HCT116 (cell line): ENCODE measurements at regions not wholly inside any gene's neighbourhood (a gene's known extent, or its start where the extent isn't known, plus 50 kb on each side); places are given as distances from the start of the nearest gene placed in this dataset.

ENCODE experiments used
- ATAC-seq: fragments of 200-7000 bp; cut with Tn5 transposase; 2 replicates; pipeline ENCODE4 v1.9.1; 2020; ENCODE audit warnings: mild to moderate bottlenecking, moderate library complexity
- BruUV-seq: library from RNA; stranded (reverse); fragments of 400-500 nt; replicated peaks from 2 replicates; lab custom pipeline; 2021; lab: Mats Ljungman, UMichigan
- CTCF ChIA-PET: fragments of 300-600 bp; sonication (Branson Sonifier 250); formaldehyde crosslinking; loops from one replicate; lab custom pipeline; 2021; ENCODE audit warnings: antibody characterized with exemption; lab: Charles Lee
- POLR2A ChIA-PET: fragments of 300-600, 350-600 bp; sonication (Branson Sonifier 250); formaldehyde crosslinking; loops from one replicate; lab custom pipeline; 2021; ENCODE audit warnings: antibody characterized with exemption; lab: Charles Lee
- RAD21 ChIA-PET, 2 experiments: fragments of 300-600 bp; sonication (Branson Sonifier 250); formaldehyde crosslinking; loops; one replicate each; lab custom pipeline; 2023; ENCODE audit warnings: low total read pairs in 2 of 2; ENCODE audit not compliant: uncharacterized antibody in 2 of 2, unreplicated experiment in 2 of 2, low non-redundant PET in 1 of 2; lab: Charles Lee
- DNase-seq: peaks from one replicate; pipeline ENCODE4 v3.0.0-alpha.2; 2010; ENCODE audit warnings: low read depth, low spot score
- H2AFZ ChIP-seq: fragments of 200-600 bp; shearing (Covaris generic), sonication (generic); 2 replicates; pipeline ENCODE4 v1.6.1; 2017; ENCODE audit warnings: low read depth, mixed run types, mixed read lengths, antibody characterized with exemption, low read length; ENCODE audit not compliant: poor library complexity, severe bottlenecking
- H3K27ac ChIP-seq: 2 replicates; pipeline ENCODE4 v1.5.1; 2012; ENCODE audit warnings: low read depth, low read length
- H3K27me3 ChIP-seq: fragments of 200-600 bp; sonication (generic); 2 replicates; pipeline ENCODE4 v1.6.1; 2016; ENCODE audit warnings: mixed run types, low read length, mixed read lengths; ENCODE audit not compliant: insufficient read depth
- H3K36me3 ChIP-seq, 2 experiments: fragments of 200-500 bp in 1 of 2; fragments of 200-600 bp in 1 of 2; sonication (Bioruptor generic) in 1 of 2; sonication (generic) in 1 of 2; 2 replicates each; pipeline versions ENCODE4 v1.5.1 to v1.6.1; 2014 to 2016; ENCODE audit warnings: low read length in 2 of 2, inconsistent platforms in 1 of 2, mixed read lengths in 1 of 2, mixed run types in 1 of 2; ENCODE audit not compliant: insufficient read depth in 2 of 2, control insufficient read depth in 1 of 2
- H3K4me1 ChIP-seq, 2 experiments: fragments of 200-600 bp in 1 of 2; sonication (generic) in 1 of 2; 2 replicates each; pipeline versions ENCODE4 v1.5.1 to v1.6.1; 2012 to 2017; ENCODE audit warnings: low read length in 2 of 2, inconsistent platforms in 1 of 2, mild to moderate bottlenecking in 1 of 2, mixed read lengths in 1 of 2, mixed run types in 1 of 2, moderate library complexity in 1 of 2; ENCODE audit not compliant: insufficient read depth in 2 of 2, control insufficient read depth in 1 of 2
- H3K4me2 ChIP-seq: fragments of 200-600 bp; sonication (generic); 2 replicates; pipeline ENCODE4 v1.6.1; 2017; ENCODE audit warnings: mixed run types, low read length, mixed read lengths
- H3K4me3 ChIP-seq, 2 experiments: fragments of 200-600 bp in 1 of 2; sonication (generic) in 1 of 2; replicated peaks in 1 of 2; 2 replicates each; pipeline ENCODE4 v1.5.1; 2011 to 2016; ENCODE audit warnings: low read length in 2 of 2, control low read depth in 1 of 2, low read depth in 1 of 2, mild to moderate bottlenecking in 1 of 2, mixed read lengths in 1 of 2, mixed run types in 1 of 2
- H3K79me2 ChIP-seq: fragments of 200-600 bp; sonication (generic); 2 replicates; pipeline ENCODE4 v1.6.1; 2017; ENCODE audit warnings: mild to moderate bottlenecking, mixed run types, low read length, moderate library complexity, mixed read lengths; ENCODE audit not compliant: insufficient read depth
- H3K9ac ChIP-seq: fragments of 200-600 bp; sonication (generic); 2 replicates; pipeline ENCODE4 v1.6.1; 2016; ENCODE audit warnings: low read length, mixed read lengths
- H3K9me2 ChIP-seq: fragments of 200-600 bp; sonication (generic), shearing (Covaris generic); 2 replicates; pipeline ENCODE4 v1.6.1; 2017; ENCODE audit warnings: mixed run types, mild to moderate bottlenecking, moderate library complexity; ENCODE audit not compliant: insufficient read depth
- H3K9me3 ChIP-seq, 2 experiments: fragments of 200-500 bp in 1 of 2; fragments of 200-600 bp in 1 of 2; sonication (Bioruptor generic) in 1 of 2; sonication (generic) in 1 of 2; 2 replicates each; pipeline ENCODE4 v1.6.1; 2014 to 2017; ENCODE audit warnings: low read length in 2 of 2, mixed read lengths in 2 of 2, inconsistent platforms in 1 of 2, low read depth in 1 of 2, mild to moderate bottlenecking in 1 of 2, mixed run types in 1 of 2, moderate library complexity in 1 of 2; ENCODE audit not compliant: control insufficient read depth in 1 of 2, insufficient read depth in 1 of 2
- H4K20me1 ChIP-seq: fragments of 200-600 bp; sonication (generic), shearing (Covaris generic); 2 replicates; pipeline ENCODE4 v1.6.1; 2017; ENCODE audit warnings: mixed run types, mild to moderate bottlenecking, moderate library complexity; ENCODE audit not compliant: insufficient read depth
- CEBPB ChIP-seq: IDR thresholded peaks from 2 replicates; pipeline ENCODE4 v1.6.1; 2012; ENCODE audit warnings: low read depth
- CTCF ChIP-seq, 3 experiments: fragments of 200-600 bp in 1 of 3; sonication (generic) in 1 of 3; IDR thresholded peaks in 2 of 3; conservative IDR thresholded peaks in 1 of 3; 2 replicates each; pipeline ENCODE4 v1.5.1; 2012 to 2017; ENCODE audit warnings: low read depth in 2 of 3, low read length in 2 of 3, antibody characterized with exemption in 1 of 3, borderline replicate concordance in 1 of 3, control low read depth in 1 of 3, mild to moderate bottlenecking in 1 of 3, mixed read lengths in 1 of 3, mixed run types in 1 of 3, moderate library complexity in 1 of 3; ENCODE audit not compliant: insufficient read depth in 1 of 3
- EGR1 ChIP-seq: IDR thresholded peaks from 2 replicates; pipeline ENCODE4 v1.6.1; 2012; ENCODE audit warnings: low read depth
- EZH2phosphoT487 ChIP-seq: fragments of 200-600 bp; IDR thresholded peaks from 2 replicates; pipeline ENCODE4 v1.6.1; 2018; ENCODE audit warnings: antibody characterized with exemption, borderline replicate concordance
- POLR2A ChIP-seq: IDR thresholded peaks from 2 replicates; pipeline ENCODE4 v1.7.0; 2011; ENCODE audit warnings: borderline replicate concordance; ENCODE audit not compliant: insufficient read depth, insufficient read length; ENCODE audit errors: extremely low read depth
- POLR2AphosphoS5 ChIP-seq: IDR thresholded peaks from 2 replicates; pipeline ENCODE4 v1.6.1; 2011; ENCODE audit warnings: mild to moderate bottlenecking, low read depth, low read length, moderate library complexity
- RAD21 ChIP-seq: IDR thresholded peaks from 2 replicates; pipeline ENCODE4 v1.6.1; 2012; ENCODE audit warnings: low read depth, mild to moderate bottlenecking
- REST ChIP-seq: IDR thresholded peaks from 2 replicates; pipeline ENCODE4 v1.6.1; 2012; ENCODE audit warnings: low read depth
- SP1 ChIP-seq: IDR thresholded peaks from 2 replicates; pipeline ENCODE4 v1.6.1; 2012; ENCODE audit warnings: low read depth
- TCF7L2 ChIP-seq: IDR thresholded peaks from 2 replicates; pipeline ENCODE4 v1.7.0; 2011; ENCODE audit warnings: borderline replicate concordance, inconsistent platforms; ENCODE audit not compliant: insufficient read depth, insufficient read length; ENCODE audit errors: extremely low read depth
- YY1 ChIP-seq: IDR thresholded peaks from 2 replicates; pipeline ENCODE4 v1.6.1; 2011; ENCODE audit warnings: low read length, low read depth, moderate library complexity, mild to moderate bottlenecking; ENCODE audit not compliant: insufficient replicate concordance; ENCODE audit errors: extremely low read depth
- ZFX ChIP-seq: fragments of 450-650 bp; IDR thresholded peaks from 2 replicates; pipeline ENCODE4 v1.6.1; 2017
- ZNF274 ChIP-seq: fragments of 200-500 bp; sonication (Bioruptor generic); IDR thresholded peaks from 2 replicates; pipeline ENCODE4 v1.6.1; 2014; ENCODE audit warnings: mild to moderate bottlenecking, low read depth, low read length, inconsistent platforms
- intact Hi-C: fragments of 100-400 bp; cut with micrococcal nuclease; formaldehyde crosslinking; loops from 2 replicates; pipeline ENCODE4 v1.10.0; 2022
- TF ChIP-seq, protein P1 (sequence below): IDR thresholded peaks from 2 replicates; pipeline ENCODE4 v1.6.1; 2012
- TF ChIP-seq, protein P2 (sequence below): IDR thresholded peaks from 2 replicates; pipeline ENCODE4 v1.6.1; 2012

DNA sequence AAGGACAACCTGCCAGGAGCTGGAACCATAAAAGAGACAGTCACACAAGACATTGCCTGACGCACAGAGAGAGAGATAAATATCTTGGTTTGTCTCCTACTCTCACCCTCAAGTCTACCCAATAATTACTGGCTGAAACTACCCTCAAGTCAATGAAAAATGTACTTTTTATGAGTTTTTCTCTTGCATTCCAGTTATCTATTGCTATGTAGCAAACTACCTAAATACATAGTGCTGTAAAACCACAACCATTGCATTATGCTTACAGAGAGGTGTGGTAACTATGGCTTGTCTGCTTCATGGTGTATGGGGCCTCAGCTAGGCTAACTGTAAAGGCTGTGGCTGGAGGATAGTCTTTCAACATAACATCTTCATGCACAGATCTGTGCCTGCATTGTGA is 247.8 kb downstream of the HAO1 start:
- Histone ChIP-seq H3K9ac (no peak overlapping the region), H4K20me1 (no peaks in the 10 kb centered on the region), H3K9me3 (peaks cover 0 to 13% of the 10 kb centered on the region in 2 experiments; a peak in 2 of 4 replicates), H3K36me3 (no peaks in the 10 kb centered on the region), H3K4me2 (no peak overlapping the region), H3K4me3 (no peak overlapping the region), H3K27me3 (no peaks in the 10 kb centered on the region), H3K4me1 (no peaks in the 10 kb centered on the region), H3K79me2 (no peaks in the 10 kb centered on the region), H3K27ac (no peak overlapping the region), H3K9me2 (no peaks in the 10 kb centered on the region), H2AFZ (no peak overlapping the region)
- intact Hi-C loops = no loop called here
- DNase-seq = no peak
- TF ChIP-seq ZNF274 (no peak), TCF7L2 (no peak), YY1 (no peak), EGR1 (no peak), POLR2AphosphoS5 (no peak), POLR2A (no peak), ZFX (no peak), SP1 (no peak), REST (no peak), CTCF (IDR thresholded peaks at IDR 0.05 in 2 of 3, conservative IDR thresholded peaks at IDR 0.05 in 1 of 3; ENCODE audit: borderline replicate concordance in 1 of 3, insufficient read depth in 1 of 3, low read depth in 2 of 3, low read length in 2 of 3) (no peak), RAD21 (no peak), EZH2phosphoT487 (no peak), CEBPB (no peak)
- TF ChIP-seq, protein P1, sequence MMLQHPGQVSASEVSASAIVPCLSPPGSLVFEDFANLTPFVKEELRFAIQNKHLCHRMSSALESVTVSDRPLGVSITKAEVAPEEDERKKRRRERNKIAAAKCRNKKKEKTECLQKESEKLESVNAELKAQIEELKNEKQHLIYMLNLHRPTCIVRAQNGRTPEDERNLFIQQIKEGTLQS = no peak
- TF ChIP-seq, protein P2, sequence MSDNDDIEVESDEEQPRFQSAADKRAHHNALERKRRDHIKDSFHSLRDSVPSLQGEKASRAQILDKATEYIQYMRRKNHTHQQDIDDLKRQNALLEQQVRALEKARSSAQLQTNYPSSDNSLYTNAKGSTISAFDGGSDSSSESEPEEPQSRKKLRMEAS = no peak
- RAD21 ChIA-PET = no interaction called here
- CTCF ChIA-PET = no interaction called here
- POLR2A ChIA-PET = no interaction called here
- no TSS peak for BruUV-seq
- no peak for ATAC-seq
